Activated T-cell treated with anti-CD3 and anti-CD28 coated beads for 1 hour (primary cell): ENCODE measurements at regions not wholly inside any gene's neighbourhood (a gene's known extent, or its start where the extent isn't known, plus 50 kb on each side); places are given as distances from the start of the nearest gene placed in this dataset.

ENCODE experiments used
- DNase-seq: peaks from one replicate; pipeline ENCODE4 v3.0.0-alpha.2; 2020; ENCODE audit warnings: low read depth

- DNase-seq: no peak
Measured at GRCh38 chr14:100955201-100955600, 51.7 kb upstream of the RTL1 start.

- DNase-seq: no peak
Measured at GRCh38 chr14:100962494-100962893, 59.0 kb upstream of the RTL1 start.

GRCh38 chr14:100965296-100965695 is 61.8 kb upstream of the RTL1 start:
- no peak for DNase-seq

GRCh38 chr14:100967178-100967577 is 63.7 kb upstream of the RTL1 start:
- no peak for DNase-seq

- no peak for DNase-seq
Measured at GRCh38 chr14:100967930-100968329, 64.4 kb upstream of the RTL1 start.

GRCh38 chr14:100972118-100972897 is 68.8 kb upstream of the RTL1 start:
- DNase-seq: no peak

- DNase-seq: no peak
Measured at GRCh38 chr14:100975671-100976070, 72.1 kb upstream of the RTL1 start.

GRCh38 chr14:100979079-100979478 is 75.6 kb upstream of the RTL1 start:
- DNase-seq: no peak

- no peak for DNase-seq
Measured at GRCh38 chr14:100979780-100980179, 76.3 kb upstream of the RTL1 start.

- DNase-seq: no peak
Measured at GRCh38 chr14:100980823-100981222, 77.3 kb upstream of the RTL1 start.

GRCh38 chr14:100981809-100982208 is 78.3 kb upstream of the RTL1 start:
- DNase-seq: no peak

- no peak for DNase-seq
Measured at GRCh38 chr14:100982353-100982752, 78.8 kb upstream of the RTL1 start.

GRCh38 chr14:100982762-100983161 is 79.2 kb upstream of the RTL1 start:
- DNase-seq: no peak

GRCh38 chr14:100983710-100984109 is 80.2 kb upstream of the RTL1 start:
- no peak for DNase-seq

GRCh38 chr14:100988011-100988410 is 84.5 kb upstream of the RTL1 start:
- DNase-seq: no peak

- DNase-seq: no peak
Measured at GRCh38 chr14:100988411-100988900, 84.9 kb upstream of the RTL1 start.

GRCh38 chr14:100988956-100989355 is 85.4 kb upstream of the RTL1 start:
- DNase-seq: no peak

GRCh38 chr14:100989924-100990323 is 86.4 kb upstream of the RTL1 start:
- DNase-seq: no peak

- no peak for DNase-seq
Measured at GRCh38 chr14:100994082-100994481, 90.6 kb upstream of the RTL1 start.

- no peak for DNase-seq
Measured at GRCh38 chr14:100994756-100995330, 91.3 kb upstream of the RTL1 start.

- no peak for DNase-seq
Measured at GRCh38 chr14:101000711-101001250, 97.3 kb upstream of the RTL1 start.

- DNase-seq: no peak
Measured at GRCh38 chr14:101001311-101002069, 98.0 kb upstream of the RTL1 start.

- no peak for DNase-seq
Measured at GRCh38 chr14:101002738-101003137, 99.2 kb upstream of the RTL1 start.
